ENCODE measurements at regions not wholly inside any gene's neighbourhood (a gene's known extent, or its start where the extent isn't known, plus 50 kb on each side); places are given as distances from the start of the nearest gene placed in this dataset.

DNA sequence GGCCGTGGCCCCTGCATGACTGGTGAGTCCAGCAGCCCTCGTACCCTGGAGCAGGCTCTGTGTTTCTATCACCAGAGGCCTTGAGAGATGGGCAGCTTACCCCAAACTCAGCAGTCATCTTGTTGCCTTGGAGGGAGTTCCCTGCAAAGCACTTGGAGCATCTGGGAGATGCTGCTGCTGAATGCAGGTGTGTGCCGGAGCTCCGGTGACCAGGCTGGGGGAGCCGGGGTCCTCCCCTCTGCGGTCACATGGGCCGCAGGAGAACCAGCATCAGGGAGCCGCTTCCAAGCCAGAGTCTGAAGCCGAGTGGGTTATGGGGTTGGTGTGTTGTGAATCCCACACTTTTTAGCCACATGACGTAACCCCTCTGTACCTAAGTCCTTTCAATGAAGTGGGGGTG lies 82.8 kb downstream of the TEX29 start (continued):
- TF ChIP-seq, protein P1, sequence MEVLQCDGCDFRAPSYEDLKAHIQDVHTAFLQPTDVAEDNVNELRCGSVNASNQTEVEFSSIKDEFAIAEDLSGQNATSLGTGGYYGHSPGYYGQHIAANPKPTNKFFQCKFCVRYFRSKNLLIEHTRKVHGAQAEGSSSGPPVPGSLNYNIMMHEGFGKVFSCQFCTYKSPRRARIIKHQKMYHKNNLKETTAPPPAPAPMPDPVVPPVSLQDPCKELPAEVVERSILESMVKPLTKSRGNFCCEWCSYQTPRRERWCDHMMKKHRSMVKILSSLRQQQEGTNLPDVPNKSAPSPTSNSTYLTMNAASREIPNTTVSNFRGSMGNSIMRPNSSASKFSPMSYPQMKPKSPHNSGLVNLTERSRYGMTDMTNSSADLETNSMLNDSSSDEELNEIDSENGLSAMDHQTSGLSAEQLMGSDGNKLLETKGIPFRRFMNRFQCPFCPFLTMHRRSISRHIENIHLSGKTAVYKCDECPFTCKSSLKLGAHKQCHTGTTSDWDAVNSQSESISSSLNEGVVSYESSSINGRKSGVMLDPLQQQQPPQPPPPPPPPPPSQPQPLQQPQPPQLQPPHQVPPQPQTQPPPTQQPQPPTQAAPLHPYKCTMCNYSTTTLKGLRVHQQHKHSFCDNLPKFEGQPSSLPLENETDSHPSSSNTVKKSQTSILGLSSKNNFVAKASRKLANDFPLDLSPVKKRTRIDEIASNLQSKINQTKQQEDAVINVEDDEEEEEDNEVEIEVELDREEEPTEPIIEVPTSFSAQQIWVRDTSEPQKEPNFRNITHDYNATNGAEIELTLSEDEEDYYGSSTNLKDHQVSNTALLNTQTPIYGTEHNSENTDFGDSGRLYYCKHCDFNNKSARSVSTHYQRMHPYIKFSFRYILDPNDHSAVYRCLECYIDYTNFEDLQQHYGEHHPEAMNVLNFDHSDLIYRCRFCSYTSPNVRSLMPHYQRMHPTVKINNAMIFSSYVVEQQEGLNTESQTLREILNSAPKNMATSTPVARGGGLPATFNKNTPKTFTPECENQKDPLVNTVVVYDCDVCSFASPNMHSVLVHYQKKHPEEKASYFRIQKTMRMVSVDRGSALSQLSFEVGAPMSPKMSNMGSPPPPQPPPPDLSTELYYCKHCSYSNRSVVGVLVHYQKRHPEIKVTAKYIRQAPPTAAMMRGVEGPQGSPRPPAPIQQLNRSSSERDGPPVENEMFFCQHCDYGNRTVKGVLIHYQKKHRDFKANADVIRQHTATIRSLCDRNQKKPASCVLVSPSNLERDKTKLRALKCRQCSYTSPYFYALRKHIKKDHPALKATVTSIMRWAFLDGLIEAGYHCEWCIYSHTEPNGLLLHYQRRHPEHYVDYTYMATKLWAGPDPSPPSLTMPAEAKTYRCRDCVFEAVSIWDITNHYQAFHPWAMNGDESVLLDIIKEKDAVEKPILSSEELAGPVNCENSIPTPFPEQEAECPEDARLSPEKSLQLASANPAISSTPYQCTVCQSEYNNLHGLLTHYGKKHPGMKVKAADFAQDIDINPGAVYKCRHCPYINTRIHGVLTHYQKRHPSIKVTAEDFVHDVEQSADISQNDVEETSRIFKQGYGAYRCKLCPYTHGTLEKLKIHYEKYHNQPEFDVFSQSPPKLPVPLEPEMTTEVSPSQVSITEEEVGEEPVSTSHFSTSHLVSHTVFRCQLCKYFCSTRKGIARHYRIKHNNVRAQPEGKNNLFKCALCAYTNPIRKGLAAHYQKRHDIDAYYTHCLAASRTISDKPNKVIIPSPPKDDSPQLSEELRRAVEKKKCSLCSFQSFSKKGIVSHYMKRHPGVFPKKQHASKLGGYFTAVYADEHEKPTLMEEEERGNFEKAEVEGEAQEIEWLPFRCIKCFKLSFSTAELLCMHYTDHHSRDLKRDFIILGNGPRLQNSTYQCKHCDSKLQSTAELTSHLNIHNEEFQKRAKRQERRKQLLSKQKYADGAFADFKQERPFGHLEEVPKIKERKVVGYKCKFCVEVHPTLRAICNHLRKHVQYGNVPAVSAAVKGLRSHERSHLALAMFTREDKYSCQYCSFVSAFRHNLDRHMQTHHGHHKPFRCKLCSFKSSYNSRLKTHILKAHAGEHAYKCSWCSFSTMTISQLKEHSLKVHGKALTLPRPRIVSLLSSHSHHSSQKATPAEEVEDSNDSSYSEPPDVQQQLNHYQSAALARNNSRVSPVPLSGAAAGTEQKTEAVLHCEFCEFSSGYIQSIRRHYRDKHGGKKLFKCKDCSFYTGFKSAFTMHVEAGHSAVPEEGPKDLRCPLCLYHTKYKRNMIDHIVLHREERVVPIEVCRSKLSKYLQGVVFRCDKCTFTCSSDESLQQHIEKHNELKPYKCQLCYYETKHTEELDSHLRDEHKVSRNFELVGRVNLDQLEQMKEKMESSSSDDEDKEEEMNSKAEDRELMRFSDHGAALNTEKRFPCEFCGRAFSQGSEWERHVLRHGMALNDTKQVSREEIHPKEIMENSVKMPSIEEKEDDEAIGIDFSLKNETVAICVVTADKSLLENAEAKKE (CRISPR knock-in tag; IDR thresholded peaks at IDR 0.05): no peak
- TF ChIP-seq NANOG (IDR thresholded peaks at IDR 0.05; ENCODE audit: borderline replicate concordance): no peak

DNA sequence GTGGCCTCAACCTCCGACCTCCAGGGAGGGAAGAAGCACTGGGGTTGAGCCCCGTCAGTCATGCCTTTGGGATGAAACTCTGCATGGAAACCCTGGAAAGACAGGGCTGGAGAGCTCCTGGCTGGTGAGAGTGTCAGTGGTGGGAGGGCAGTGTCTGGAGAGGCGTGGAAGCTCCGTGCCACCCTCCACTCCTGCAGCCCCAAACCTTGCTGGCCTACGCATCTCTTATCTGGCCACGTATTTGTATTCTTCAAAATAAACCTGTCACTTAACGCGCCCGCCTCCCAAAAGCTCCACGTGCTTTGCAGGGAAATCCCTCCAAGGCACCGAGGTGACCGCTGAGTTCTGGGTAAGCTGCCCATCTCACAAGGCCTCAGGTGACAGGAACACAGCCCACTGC lies 84.3 kb downstream of the TEX29 start:
- Histone ChIP-seq H3K4me1 (ENCODE audit: insufficient read depth) (no peaks in the 10 kb centered on the region), H2AFZ (no peak overlapping the region), H3K4me3 (no peak overlapping the region), H3F3A (replicated peaks; ENCODE audit: low read depth) (no peaks in the 10 kb centered on the region), H3K4me2 (no peak overlapping the region), H3K9me2 (ENCODE audit: insufficient read depth) (no peaks in the 10 kb centered on the region), H3K27ac (ENCODE audit: low read depth) (no peak overlapping the region), H3K36me3 (ENCODE audit: insufficient read depth) (no peaks in the 10 kb centered on the region), H3K27me3 (ENCODE audit: insufficient read depth) (no peaks in the 10 kb centered on the region), H4K20me1 (replicated peaks; ENCODE audit: insufficient read depth) (no peaks in the 10 kb centered on the region), H3K79me2 (replicated peaks; ENCODE audit: insufficient read depth) (no peaks in the 10 kb centered on the region)
- no peak overlapping the region for H3K27ac Mint-ChIP-seq
- H3K9me3 Mint-ChIP-seq: no peaks in the 10 kb centered on the region
- no peak overlapping the region for H3K4me3 Mint-ChIP-seq
- DNase-seq (ENCODE audit: low spot score): no peak
- H3K36me3 Mint-ChIP-seq (ENCODE audit: low read depth): no peaks in the 10 kb centered on the region; the same call in 2 of the 3 replicates
- peaks cover 4% of the 10 kb centered on the region; the same call in 1 of the 3 replicates for H3K4me1 Mint-ChIP-seq
- peaks cover 19% of the 10 kb centered on the region for H3K27me3 Mint-ChIP-seq (ENCODE audit: insufficient read depth, low read depth, poor library complexity)
- no peak for ATAC-seq
- TF ChIP-seq, protein P1 (CRISPR knock-in tag; IDR thresholded peaks at IDR 0.05): no peak
- TF ChIP-seq CTCF (conservative IDR thresholded peaks at IDR 0.05; ENCODE audit: low read depth in 2 of 2): no peak
- no peak for TF ChIP-seq NANOG (IDR thresholded peaks at IDR 0.05; ENCODE audit: borderline replicate concordance)
- TF ChIP-seq ZNF114 (CRISPR knock-in tag; IDR thresholded peaks at IDR 0.05): no peak
- no peak for TF ChIP-seq EZH2 (IDR thresholded peaks at IDR 0.05; ENCODE audit: low read depth, unreplicated experiment)
- no peak for TF ChIP-seq STAT1 (IDR thresholded peaks at IDR 0.05; ENCODE audit: unreplicated experiment)

All from GM23338 (cell line).